GM23248 (cell line): ENCODE measurements at regions not wholly inside any gene's neighbourhood (a gene's known extent, or its start where the extent isn't known, plus 50 kb on each side); places are given as distances from the start of the nearest gene placed in this dataset.

ENCODE experiments used
- DNase-seq: peaks from one replicate; pipeline ENCODE4 v3.0.0-alpha.2; 2015
- H2AFZ ChIP-seq: fragments of 200-600 bp; sonication (generic); 2 replicates; pipeline ENCODE4 v1.6.1; 2016; ENCODE audit warnings: antibody characterized with exemption
- H3F3A ChIP-seq: fragments of 200-600 bp; sonication (generic); 2 replicates; pipeline ENCODE4 v1.6.1; 2016; ENCODE audit warnings: mild to moderate bottlenecking, antibody characterized with exemption, mixed run types; ENCODE audit not compliant: insufficient read depth
- H3K27ac ChIP-seq: fragments of 200-600 bp; sonication (generic); 2 replicates; pipeline ENCODE4 v1.5.1; 2016; ENCODE audit warnings: mild to moderate bottlenecking
- H3K27me3 ChIP-seq: fragments of 200-600 bp; sonication (generic); replicated peaks from 2 replicates; pipeline ENCODE4 v1.6.1; 2016; ENCODE audit warnings: mild to moderate bottlenecking; ENCODE audit not compliant: insufficient read depth
- H3K36me3 ChIP-seq: fragments of 200-600 bp; sonication (generic); 2 replicates; pipeline ENCODE4 v1.6.1; 2016; ENCODE audit warnings: low read depth, mild to moderate bottlenecking
- H3K4me1 ChIP-seq: fragments of 200-600 bp; sonication (generic); 2 replicates; pipeline ENCODE4 v1.6.1; 2016; ENCODE audit warnings: mild to moderate bottlenecking; ENCODE audit not compliant: insufficient read depth
- H3K4me2 ChIP-seq: fragments of 200-600 bp; sonication (generic); one replicate; pipeline ENCODE4 v1.6.1; 2016; ENCODE audit warnings: mild to moderate bottlenecking; ENCODE audit not compliant: unreplicated experiment
- H3K4me3 ChIP-seq: fragments of 200-600 bp; sonication (generic); 2 replicates; pipeline ENCODE4 v1.5.1; 2016; ENCODE audit warnings: mild to moderate bottlenecking
- H3K79me2 ChIP-seq: fragments of 200-600 bp; sonication (generic); 2 replicates; pipeline ENCODE4 v1.6.1; 2016; ENCODE audit warnings: mild to moderate bottlenecking; ENCODE audit not compliant: insufficient read depth
- H3K9ac ChIP-seq: fragments of 200-600 bp; sonication (generic); 2 replicates; pipeline ENCODE4 v1.6.1; 2016; ENCODE audit warnings: mild to moderate bottlenecking
- H3K9me2 ChIP-seq: fragments of 200-600 bp; sonication (generic); 2 replicates; pipeline ENCODE4 v1.6.1; 2016; ENCODE audit warnings: mixed run types, mild to moderate bottlenecking, moderate library complexity; ENCODE audit not compliant: insufficient read depth
- H3K9me3 ChIP-seq: fragments of 200-600 bp; sonication (generic); one replicate; pipeline ENCODE4 v1.6.1; 2017; ENCODE audit warnings: low read depth
- H4K20me1 ChIP-seq: fragments of 200-600 bp; sonication (generic); 2 replicates; pipeline ENCODE4 v1.6.0; 2016; ENCODE audit not compliant: insufficient read depth
- EZH2 ChIP-seq: fragments of 200-600 bp; sonication (generic); IDR thresholded peaks from 2 replicates; pipeline ENCODE4 v1.6.1; 2018; ENCODE audit warnings: antibody characterized with exemption, mild to moderate bottlenecking; ENCODE audit not compliant: insufficient read depth, poor library complexity, severe bottlenecking
- EZH2phosphoT487 ChIP-seq: fragments of 200-600 bp; sonication (generic); IDR thresholded peaks from 2 replicates; pipeline ENCODE4 v1.6.1; 2018; ENCODE audit warnings: antibody characterized with exemption, moderate library complexity, mild to moderate bottlenecking, low read depth; ENCODE audit not compliant: insufficient read depth
- WGBS, 2 experiments: methylation state at CpG; one replicate each; pipeline ENCODE4 v1.1.6; 2015 to 2017; ENCODE audit warnings: low lambda C conversion rate in 2 of 2, low coverage in 1 of 2; ENCODE audit errors: missing lambda C conversion rate in 2 of 2; 5-methylcytosine and 5-hydroxymethylcytosine counted together
- in situ Hi-C: fragments of 300-500 bp; cut with MboI; formaldehyde crosslinking; loops from 2 replicates; pipeline ENCODE4 v1.15.0; 2020

DNA sequence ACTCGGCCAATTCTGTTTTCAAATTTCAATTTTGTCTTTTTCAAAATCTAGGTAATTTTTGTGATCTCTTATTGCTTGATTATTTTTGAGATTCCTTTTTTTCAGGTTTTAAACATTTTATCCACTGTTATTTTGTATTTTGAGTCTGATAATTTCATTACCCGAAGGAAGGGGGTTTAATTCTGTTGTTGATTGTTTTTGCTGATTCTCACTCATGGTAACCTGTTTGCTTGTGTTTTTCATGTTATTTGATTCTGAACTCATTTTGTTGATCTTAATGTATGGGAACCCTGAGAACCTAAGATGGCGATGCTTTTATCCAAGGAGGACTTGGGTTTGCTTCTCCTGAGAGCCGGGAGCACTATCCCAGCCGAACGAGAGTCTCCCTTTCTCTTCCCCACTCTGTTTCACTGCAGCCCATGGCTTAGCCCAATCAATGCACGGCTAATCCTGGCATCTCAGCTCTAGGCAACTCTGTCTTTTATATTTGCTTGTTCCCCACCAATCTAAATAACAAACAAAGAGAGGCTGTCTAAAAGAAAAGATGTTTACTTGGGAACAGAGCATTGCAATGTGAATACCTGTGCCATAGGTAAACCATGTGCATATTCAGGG lies 73.2 kb upstream of the ZCCHC2 start:
- no peak overlapping the region for H3K4me3 ChIP-seq
- H4K20me1 ChIP-seq: no peaks in the 10 kb centered on the region
- in situ Hi-C loops: no loop called here
- no peak overlapping the region for H2AFZ ChIP-seq
- peaks cover 23% of the 10 kb centered on the region for H3K4me1 ChIP-seq
- WGBS, 2 experiments: 93% methylated on average over 6 to 7 of the region's 7 CpGs
- peaks cover 15% of the 10 kb centered on the region; the same call in 1 of the 2 replicates for H3F3A ChIP-seq
- H3K4me2 ChIP-seq: no peak overlapping the region
- no peak for DNase-seq
- no peak overlapping the region for H3K27ac ChIP-seq
- H3K9ac ChIP-seq: no peak overlapping the region
- no peak for TF ChIP-seq EZH2phosphoT487
- no peak for TF ChIP-seq EZH2
- H3K79me2 ChIP-seq: no peaks in the 10 kb centered on the region
- H3K9me2 ChIP-seq: no peaks in the 10 kb centered on the region
- H3K36me3 ChIP-seq: no peaks in the 10 kb centered on the region
- no peaks in the 10 kb centered on the region for H3K9me3 ChIP-seq
- H3K27me3 ChIP-seq: no peaks in the 10 kb centered on the region

DNA sequence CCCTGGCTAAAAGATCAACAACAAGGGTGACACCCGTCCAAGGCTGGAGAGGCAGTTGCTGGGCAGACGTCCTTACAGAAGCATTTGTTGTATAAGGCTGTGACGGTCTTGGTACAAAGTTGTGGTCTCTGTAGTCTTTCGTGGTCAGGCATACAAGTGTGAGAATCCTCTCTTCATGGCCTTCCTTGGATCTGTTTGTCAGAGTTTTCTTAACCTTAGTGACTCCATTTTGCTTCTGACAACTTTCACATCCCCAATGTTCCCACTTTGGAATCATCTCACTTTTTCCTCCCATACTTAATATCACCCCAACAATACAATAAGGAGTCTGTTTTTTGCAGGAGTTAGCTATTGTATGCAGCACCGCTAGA lies 72.7 kb upstream of the ZCCHC2 start:
- Histone ChIP-seq H3K4me2 (no peak overlapping the region), H3K36me3 (no peaks in the 10 kb centered on the region), H3K4me1 (peaks cover 23% of the 10 kb centered on the region), H3K4me3 (no peak overlapping the region), H4K20me1 (no peaks in the 10 kb centered on the region), H3K79me2 (no peaks in the 10 kb centered on the region), H3K9me2 (no peaks in the 10 kb centered on the region), H3K9ac (no peak overlapping the region), H2AFZ (no peak overlapping the region), H3K9me3 (no peaks in the 10 kb centered on the region), H3K27ac (no peak overlapping the region), H3F3A (peaks cover 15% of the 10 kb centered on the region; the same call in 1 of the 2 replicates), H3K27me3 (no peaks in the 10 kb centered on the region)
- no peak for DNase-seq
- 97 to 99% methylated on average over 5 of the region's 5 CpGs for WGBS, 2 experiments
- TF ChIP-seq EZH2phosphoT487 (no peak), EZH2 (no peak)
- in situ Hi-C loops: no loop called here

DNA sequence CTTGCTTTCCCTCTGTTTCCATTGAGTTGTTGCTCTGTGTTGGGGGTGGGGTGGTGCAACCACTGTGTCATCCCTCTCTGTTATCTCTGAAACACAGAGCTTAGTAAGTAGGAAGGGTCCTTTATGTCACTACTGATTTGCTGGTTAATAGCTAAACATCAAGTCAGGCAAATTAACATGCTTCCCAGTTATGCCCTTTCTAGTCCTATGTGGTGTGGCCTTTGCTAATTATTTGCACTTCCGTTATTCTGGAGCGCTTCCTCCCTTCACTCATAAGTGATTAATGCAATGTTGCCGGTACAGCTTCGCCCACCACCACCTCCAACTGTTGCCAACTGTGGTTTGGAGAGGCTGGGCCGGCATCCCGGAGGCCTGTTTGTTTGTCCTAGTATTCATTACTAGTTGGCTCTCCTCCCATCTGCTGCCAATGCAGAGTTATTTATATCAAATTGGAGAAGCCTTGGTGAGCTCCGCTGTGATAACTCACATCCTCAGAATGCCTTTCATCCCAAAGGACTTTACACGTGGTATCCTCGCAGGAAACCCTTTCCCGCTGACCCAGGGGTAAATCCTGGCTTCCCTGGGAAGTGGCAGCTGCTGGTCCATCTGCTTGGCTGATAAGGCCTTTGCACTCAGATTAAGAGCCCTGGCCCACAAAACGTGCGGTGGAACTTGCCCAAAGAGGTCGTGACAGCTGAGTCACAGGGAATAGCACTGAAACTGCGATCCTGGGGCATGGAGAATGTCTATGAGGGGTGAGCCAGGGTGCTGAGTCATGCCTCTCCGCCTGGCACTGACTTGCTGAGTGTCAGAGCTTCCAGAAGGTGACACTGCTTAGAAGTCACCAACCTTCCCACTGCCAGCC lies 72.0 kb upstream of the ZCCHC2 start:
- H3K4me3 ChIP-seq: 0 out of 2 replicates have a peak overlapping the region, but pooled peaks have one; percentile 1
- peaks cover 23% of the 10 kb centered on the region for H3K4me1 ChIP-seq
- H3K27me3 ChIP-seq: no peaks in the 10 kb centered on the region
- H2AFZ ChIP-seq: no peak overlapping the region
- in situ Hi-C loops: no loop called here
- H3F3A ChIP-seq: peaks cover 15% of the 10 kb centered on the region; the same call in 1 of the 2 replicates
- peak overlapping the region; percentile 11; the same call in 1 of the 2 replicates for H3K27ac ChIP-seq
- no peaks in the 10 kb centered on the region for H4K20me1 ChIP-seq
- no peaks in the 10 kb centered on the region for H3K36me3 ChIP-seq
- H3K9ac ChIP-seq: no peak overlapping the region
- H3K79me2 ChIP-seq: no peaks in the 10 kb centered on the region
- peak overlapping the region; percentile 20 for H3K4me2 ChIP-seq
- TF ChIP-seq EZH2: no peak
- TF ChIP-seq EZH2phosphoT487: no peak
- H3K9me3 ChIP-seq: no peaks in the 10 kb centered on the region
- 28 to 32% methylated on average over 15 of the region's 15 CpGs for WGBS, 2 experiments
- DNase-seq: peak; percentile 91
- no peaks in the 10 kb centered on the region for H3K9me2 ChIP-seq

DNA sequence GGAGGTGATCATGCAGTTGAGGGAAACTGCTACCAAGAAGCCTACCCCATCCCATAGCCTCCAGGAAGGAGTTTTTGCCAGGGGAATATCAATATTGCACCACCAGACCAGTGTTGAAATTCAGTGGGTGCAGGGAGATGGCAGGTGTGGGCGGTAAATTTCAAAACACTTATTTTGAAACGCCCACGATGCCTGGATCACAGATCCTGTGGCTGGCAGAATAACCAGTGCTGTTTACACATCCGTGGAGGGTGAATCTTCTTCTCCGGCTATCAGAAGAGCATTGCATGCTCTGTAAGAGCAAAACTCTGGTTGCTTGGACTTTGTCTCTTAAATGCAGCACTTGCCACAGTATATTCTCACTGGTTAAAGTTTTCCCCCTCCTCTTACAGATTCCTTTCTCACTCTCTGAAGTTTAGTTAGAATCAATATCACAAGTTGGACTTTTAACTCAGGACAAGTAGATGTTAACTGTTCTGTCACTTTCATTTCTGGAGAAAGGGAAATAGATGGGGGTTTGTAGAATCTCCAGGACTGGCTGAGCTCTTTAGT lies 70.5 kb upstream of the ZCCHC2 start:
- H3K4me2 ChIP-seq: peak overlapping the region; percentile 16
- no peak overlapping the region for H3K27ac ChIP-seq
- peaks cover 23% of the 10 kb centered on the region for H3K4me1 ChIP-seq
- no peaks in the 10 kb centered on the region for H3K27me3 ChIP-seq
- H3K9me2 ChIP-seq: no peaks in the 10 kb centered on the region
- H3K9me3 ChIP-seq: no peaks in the 10 kb centered on the region
- in situ Hi-C loops: no loop called here
- no peak overlapping the region; the same call in 1 of the 2 replicates for H2AFZ ChIP-seq
- no peak for TF ChIP-seq EZH2phosphoT487
- no peak for TF ChIP-seq EZH2
- WGBS, 2 experiments: 46 to 60% methylated on average over 5 of the region's 5 CpGs
- H3K9ac ChIP-seq: no peak overlapping the region
- no peaks in the 10 kb centered on the region for H3K36me3 ChIP-seq
- DNase-seq: peak; percentile 72
- no peaks in the 10 kb centered on the region for H3K79me2 ChIP-seq
- peaks cover 15% of the 10 kb centered on the region; the same call in 1 of the 2 replicates for H3F3A ChIP-seq
- H3K4me3 ChIP-seq: no peak overlapping the region
- no peaks in the 10 kb centered on the region for H4K20me1 ChIP-seq
